Spleen (tissue), 11 donors: ENCODE measurements at regions not wholly inside any gene's neighbourhood (a gene's known extent, or its start where the extent isn't known, plus 50 kb on each side); places are given as distances from the start of the nearest gene placed in this dataset.
"Not testable (repeated sequence)": the region's sequence is repeated elsewhere in the genome, so short reads cannot be mapped to it uniquely, and the experiment has no call there.

Source experiments
- DNase-seq: peaks from one replicate; pipeline ENCODE4 v3.0.0-alpha.2; 2020
- H3K27ac ChIP-seq, 8 donors: fragments of 200-600 bp; sonication (generic) in 7 of 8; 1 replicate in 4 of 8; 2 replicates in 4 of 8; pipeline versions ENCODE4 v1.5.0 to v1.8.0; 2016 to 2021; ENCODE audit warnings: inconsistent platforms in 4 of 8, mild to moderate bottlenecking in 4 of 8, moderate library complexity in 1 of 8
- H3K27me3 ChIP-seq, 7 donors: fragments of 200-600 bp; sonication (generic) in 6 of 7; replicated peaks in 1 of 7; 1 replicate in 4 of 7; 2 replicates in 3 of 7; pipeline versions ENCODE4 v1.5.0 to v1.8.0; 2016 to 2021; ENCODE audit warnings: inconsistent platforms in 3 of 7, mild to moderate bottlenecking in 1 of 7
- H3K36me3 ChIP-seq, 6 donors: fragments of 200-600 bp; sonication (generic) in 5 of 6; 1 replicate in 4 of 6; 2 replicates in 2 of 6; pipeline versions ENCODE4 v1.5.0 to v1.8.0; 2016 to 2021; ENCODE audit warnings: inconsistent platforms in 2 of 6
- H3K4me1 ChIP-seq, 6 donors: fragments of 200-600 bp; sonication (generic) in 5 of 6; 1 replicate in 3 of 6; 2 replicates in 3 of 6; pipeline versions ENCODE4 v1.5.0 to v1.8.0; 2016 to 2021; ENCODE audit warnings: inconsistent platforms in 3 of 6
- H3K4me3 ChIP-seq, 8 donors: fragments of 200-600 bp; sonication (generic) in 7 of 8; 1 replicate in 4 of 8; 2 replicates in 4 of 8; pipeline versions ENCODE4 v1.5.0 to v1.8.0; 2016 to 2021; ENCODE audit warnings: inconsistent platforms in 4 of 8, mild to moderate bottlenecking in 4 of 8, moderate library complexity in 2 of 8
- H3K9me3 ChIP-seq, 8 donors: fragments of 200-600 bp; sonication (generic) in 7 of 8; 1 replicate in 4 of 8; 2 replicates in 4 of 8; pipeline versions ENCODE4 v1.5.0 to v1.8.0; 2016 to 2021; ENCODE audit warnings: inconsistent platforms in 4 of 8
- POLR2A ChIP-seq, 3 donors: fragments of 450-650 bp; IDR thresholded peaks; one replicate each; pipeline ENCODE4 v1.5.1; 2017; ENCODE audit warnings: antibody characterized with exemption in 3 of 3, mild to moderate bottlenecking in 1 of 3
- POLR2AphosphoS5 ChIP-seq, 3 donors: sonication (generic); formaldehyde crosslinking; IDR thresholded peaks; one replicate each; pipeline ENCODE4 v1.5.1; 2017; ENCODE audit warnings: antibody characterized with exemption in 3 of 3
- WGBS, 5 donors: extraction: QIAGEN DNeasy Blood & Tissue Kit in 3 of 5; methylation state at CpG; one replicate each; pipeline versions ENCODE4 v1.1.5 to v1.1.7; 2013 to 2018; 5-methylcytosine and 5-hydroxymethylcytosine counted together
- intact Hi-C: fragments of 100-400 bp; cut with DNase I; formaldehyde crosslinking; loops from one replicate; pipeline ENCODE4 v1.15.0; 2023; ENCODE audit warnings: low total_unique reads
- TF ChIP-seq, protein P1 (sequence below), 11 experiments: fragments of 200-600 bp in 7 of 11; fragments of 450-650 bp in 4 of 11; sonication (generic) in 4 of 11; IDR thresholded peaks in 8 of 11; conservative IDR thresholded peaks in 3 of 11; 1 replicate in 7 of 11; 2 replicates in 4 of 11; pipeline versions ENCODE4 v1.4.0 to v1.8.0; 2016 to 2021; ENCODE audit warnings: antibody characterized with exemption in 11 of 11, inconsistent platforms in 4 of 11, mild to moderate bottlenecking in 1 of 11
- donor health status: healthy with polysubstance abuse.
- donor health status: DM: no; HTN: no; CAD: no; lungs with moderate emphysema.
- donor health status: DM: no; HTN: no; CAD: no.
- donor health status: Bipolar disorder and iron deficiency.
- donor health status: healthy.
- donor health status: DM: no; HTN: no; CAD: no.
- donor health status: DM: yes; HTN: yes; CAD: no.

DNA sequence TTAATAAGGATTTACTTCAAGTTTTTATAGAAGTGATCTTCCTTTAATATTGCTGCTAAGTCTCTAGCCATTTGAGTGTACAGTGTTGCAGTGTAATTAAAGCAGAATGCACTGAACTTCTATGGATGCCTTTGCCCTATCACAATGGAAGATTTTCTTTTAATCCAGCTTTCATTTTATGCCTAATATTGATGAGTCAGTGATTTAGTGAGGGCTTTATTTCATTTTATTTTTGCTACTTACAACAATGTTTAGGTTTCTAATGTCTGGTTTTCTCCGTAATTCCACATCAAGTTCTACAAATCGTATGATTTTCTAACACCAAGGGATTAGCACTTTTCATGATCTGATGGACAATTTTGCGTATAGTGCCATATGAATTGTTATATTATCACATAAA lies 504.1 kb downstream of the PCDH11X start:
- no peaks in the 10 kb centered on the region for H3K27me3 ChIP-seq
- no peak overlapping the region for H3K4me3 ChIP-seq
- H3K4me1 ChIP-seq: no peaks in the 10 kb centered on the region
- WGBS, 5 donors: 85 to 93% (median 90%) methylated on average over 3 of the region's 3 CpGs
- no peaks in the 10 kb centered on the region for H3K9me3 ChIP-seq
- H3K36me3 ChIP-seq: no peaks in the 10 kb centered on the region
- intact Hi-C loops: no loop called here
- DNase-seq: no peak
- TF ChIP-seq POLR2AphosphoS5 (IDR thresholded peaks at IDR 0.05): no peak
- TF ChIP-seq, protein P1, sequence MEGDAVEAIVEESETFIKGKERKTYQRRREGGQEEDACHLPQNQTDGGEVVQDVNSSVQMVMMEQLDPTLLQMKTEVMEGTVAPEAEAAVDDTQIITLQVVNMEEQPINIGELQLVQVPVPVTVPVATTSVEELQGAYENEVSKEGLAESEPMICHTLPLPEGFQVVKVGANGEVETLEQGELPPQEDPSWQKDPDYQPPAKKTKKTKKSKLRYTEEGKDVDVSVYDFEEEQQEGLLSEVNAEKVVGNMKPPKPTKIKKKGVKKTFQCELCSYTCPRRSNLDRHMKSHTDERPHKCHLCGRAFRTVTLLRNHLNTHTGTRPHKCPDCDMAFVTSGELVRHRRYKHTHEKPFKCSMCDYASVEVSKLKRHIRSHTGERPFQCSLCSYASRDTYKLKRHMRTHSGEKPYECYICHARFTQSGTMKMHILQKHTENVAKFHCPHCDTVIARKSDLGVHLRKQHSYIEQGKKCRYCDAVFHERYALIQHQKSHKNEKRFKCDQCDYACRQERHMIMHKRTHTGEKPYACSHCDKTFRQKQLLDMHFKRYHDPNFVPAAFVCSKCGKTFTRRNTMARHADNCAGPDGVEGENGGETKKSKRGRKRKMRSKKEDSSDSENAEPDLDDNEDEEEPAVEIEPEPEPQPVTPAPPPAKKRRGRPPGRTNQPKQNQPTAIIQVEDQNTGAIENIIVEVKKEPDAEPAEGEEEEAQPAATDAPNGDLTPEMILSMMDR (IDR thresholded peaks at IDR 0.05 in 8 of 11, conservative IDR thresholded peaks at IDR 0.05 in 3 of 11): no peak
- TF ChIP-seq POLR2A (IDR thresholded peaks at IDR 0.05): no peak
- H3K27ac ChIP-seq: no peak overlapping the region

DNA sequence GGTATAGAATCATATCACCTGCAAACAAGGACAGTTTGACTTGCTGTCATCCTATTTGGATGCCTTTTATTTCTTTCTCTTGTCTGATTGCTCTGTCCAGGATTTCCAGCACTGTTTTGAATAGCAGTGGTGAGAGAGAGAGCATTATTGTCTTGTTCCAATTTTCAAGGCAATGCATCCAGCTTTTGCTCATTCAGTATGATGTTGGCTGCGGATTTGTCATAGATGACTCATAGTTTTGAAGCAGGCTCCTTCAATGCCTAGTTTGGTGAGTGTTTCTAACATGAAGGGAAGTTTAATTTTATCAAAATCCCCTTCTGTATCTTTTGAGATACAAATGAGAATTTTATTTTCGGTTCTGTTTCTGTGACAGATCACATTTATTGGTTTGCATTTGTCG lies 518.9 kb downstream of the PCDH11X start:
- H3K9me3 ChIP-seq, H3K27ac ChIP-seq, H3K4me1 ChIP-seq, H3K36me3 ChIP-seq, H3K4me3 ChIP-seq, DNase-seq, intact Hi-C loops, H3K27me3 ChIP-seq: not testable (repeated sequence)
- WGBS, 5 donors: 75 to 90% (median 88%) methylated on average over 3 of the region's 3 CpGs

DNA sequence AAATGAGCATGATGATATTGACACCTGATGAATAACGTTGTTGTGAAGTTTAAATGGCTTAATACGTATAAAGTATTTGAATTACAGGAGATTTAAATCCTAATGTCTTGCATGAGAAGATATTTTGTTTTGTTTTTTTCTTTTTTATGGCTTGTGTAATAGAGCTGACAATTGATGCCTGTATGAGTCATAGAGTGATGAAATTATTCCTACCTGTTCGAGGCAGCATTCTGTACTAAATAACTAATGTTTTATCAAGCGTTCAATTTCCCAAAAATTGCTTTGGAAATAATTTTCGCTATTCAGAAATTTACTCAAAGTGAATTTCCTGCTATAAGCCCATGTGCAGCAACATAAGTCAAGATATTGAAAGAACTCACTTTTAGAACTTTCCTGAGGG lies 554.0 kb downstream of the PCDH11X start:
- DNase-seq, H3K4me3 ChIP-seq, H3K27ac ChIP-seq, H3K27me3 ChIP-seq, H3K4me1 ChIP-seq, H3K9me3 ChIP-seq, intact Hi-C loops, H3K36me3 ChIP-seq: not testable (repeated sequence)
- WGBS, 5 donors: 66 to 95% (median 74%) methylated on average over 4 to 5 of the region's 5 CpGs

DNA sequence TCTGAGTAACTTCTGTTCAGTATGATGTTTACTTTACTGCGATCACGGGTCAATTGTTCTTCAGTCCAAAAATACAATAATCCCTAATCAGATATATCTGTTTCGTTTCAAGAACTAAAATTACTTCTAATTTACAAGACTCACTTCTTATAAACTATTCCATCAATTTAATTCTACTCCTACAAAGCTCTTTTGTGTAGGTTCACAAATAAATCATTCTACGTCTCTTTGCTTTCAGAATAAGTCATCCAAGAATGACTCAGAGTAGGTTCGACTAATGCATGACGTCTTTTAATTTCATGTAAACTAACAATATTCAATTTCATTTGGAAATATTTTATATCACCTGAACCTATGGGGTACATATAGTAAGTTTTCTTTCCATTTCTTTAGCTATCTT lies 571.9 kb downstream of the PCDH11X start:
- H3K27ac ChIP-seq, H3K4me1 ChIP-seq, H3K27me3 ChIP-seq, H3K36me3 ChIP-seq, H3K4me3 ChIP-seq, H3K9me3 ChIP-seq, DNase-seq, intact Hi-C loops: not testable (repeated sequence)
- WGBS, 5 donors: 75 to 88% (median 78%) methylated on average over 6 of the region's 6 CpGs

DNA sequence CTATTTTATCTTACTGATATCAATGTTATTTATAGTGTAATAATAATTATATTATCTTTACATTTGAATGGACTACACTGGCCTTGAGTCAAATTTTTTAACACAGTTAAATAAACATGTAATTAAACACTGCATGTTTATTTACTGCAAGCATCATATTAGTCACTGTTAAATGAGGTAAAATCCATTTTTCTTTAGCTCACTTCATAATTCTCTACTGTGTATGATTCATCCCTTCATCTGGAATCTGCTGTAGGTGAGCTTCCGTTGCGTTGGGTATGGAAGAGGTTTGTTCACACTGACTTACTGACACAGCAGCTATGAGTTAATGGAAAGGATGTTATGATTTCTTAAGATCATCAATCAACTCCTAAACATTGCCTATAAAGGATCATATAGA lies 572.3 kb downstream of the PCDH11X start:
- TF ChIP-seq POLR2AphosphoS5 (IDR thresholded peaks at IDR 0.05): no peak
- TF ChIP-seq, protein P1 (IDR thresholded peaks at IDR 0.05 in 8 of 11, conservative IDR thresholded peaks at IDR 0.05 in 3 of 11): no peak
- TF ChIP-seq POLR2A (IDR thresholded peaks at IDR 0.05): no peak
- WGBS, 5 donors: 85 to 94% (median 88%) methylated on average over 2 of the region's 2 CpGs

More for the DNA sequence above, 572.3 kb downstream of the PCDH11X start:
- DNase-seq: no peak
- Histone ChIP-seq H3K4me1 (no peaks in the 10 kb centered on the region), H3K36me3 (no peaks in the 10 kb centered on the region), H3K4me3 (no peak overlapping the region), H3K27me3 (no peaks in the 10 kb centered on the region), H3K27ac (no peak overlapping the region), H3K9me3 (no peaks in the 10 kb centered on the region)
- intact Hi-C loops: no loop called here
